ENCODE measurements at regions not wholly inside any gene's neighbourhood (a gene's known extent, or its start where the extent isn't known, plus 50 kb on each side); places are given as distances from the start of the nearest gene placed in this dataset.

DNA sequence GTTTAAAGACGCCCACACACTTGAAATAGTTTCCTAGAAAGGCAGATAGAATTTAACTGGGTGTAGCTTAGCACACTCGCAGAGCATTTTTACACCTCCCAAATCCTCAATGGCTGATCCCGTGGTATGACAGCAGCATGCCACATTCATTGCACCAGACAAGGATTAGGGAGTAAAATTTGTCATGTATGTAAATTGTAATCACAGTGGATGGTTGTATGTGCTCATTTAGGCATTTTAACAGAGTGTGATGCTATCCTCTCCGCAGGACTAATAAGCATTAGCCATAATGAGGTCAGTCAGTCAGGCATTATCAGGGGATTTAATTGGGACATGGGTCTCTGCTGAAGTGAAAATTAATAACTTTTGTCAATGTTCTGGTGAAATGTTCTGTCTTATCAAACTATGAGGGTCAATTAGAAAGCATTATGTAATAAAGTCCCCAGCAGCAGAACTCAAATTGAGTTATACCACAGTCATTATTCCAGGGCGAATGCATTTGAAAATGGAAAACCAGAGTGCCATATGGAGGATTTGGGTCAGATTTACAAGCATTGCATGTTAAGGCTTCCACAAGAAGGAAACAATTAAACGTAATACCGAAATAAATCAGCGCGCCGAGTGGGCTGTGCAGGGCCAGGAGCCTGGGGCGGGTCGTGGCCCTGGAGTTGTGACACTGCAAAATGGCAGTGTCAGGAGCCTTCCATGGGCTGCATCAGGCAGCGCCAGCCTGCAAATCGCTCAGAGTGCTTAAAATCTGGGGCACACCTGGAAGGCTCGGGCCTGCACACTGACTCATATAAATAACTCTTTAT lies 602.2 kb downstream of the BNC2 start:
- no peaks in the 10 kb centered on the region for H3K4me1 Mint-ChIP-seq (ENCODE audit: low read depth)
- DNase-seq (no peak), ATAC-seq (no peak)
- H3K36me3 Mint-ChIP-seq (ENCODE audit: insufficient read depth) = no peaks in the 10 kb centered on the region
- H3K9me3 Mint-ChIP-seq = peaks cover 4% of the 10 kb centered on the region
- no peak overlapping the region for H3K4me3 Mint-ChIP-seq
- no peaks in the 10 kb centered on the region for H3K27me3 Mint-ChIP-seq (ENCODE audit: low read depth)

- H3K36me3 Mint-ChIP-seq (ENCODE audit: insufficient read depth) = no peaks in the 10 kb centered on the region
- no peaks in the 10 kb centered on the region for H3K27me3 Mint-ChIP-seq (ENCODE audit: low read depth)
- no peak for ATAC-seq
- H3K9me3 Mint-ChIP-seq = no peaks in the 10 kb centered on the region
- H3K4me1 Mint-ChIP-seq (ENCODE audit: low read depth) = no peaks in the 10 kb centered on the region
- DNase-seq = no peak
- H3K4me3 Mint-ChIP-seq = no peak overlapping the region
Measured at GRCh38 chr9:16271967-16272366, 598.5 kb downstream of the BNC2 start.

- H3K36me3 Mint-ChIP-seq (ENCODE audit: insufficient read depth) = no peaks in the 10 kb centered on the region
- H3K27me3 Mint-ChIP-seq (ENCODE audit: low read depth) = no peaks in the 10 kb centered on the region
- ATAC-seq = no peak
- no peak for DNase-seq
- no peak overlapping the region for H3K4me3 Mint-ChIP-seq
- H3K9me3 Mint-ChIP-seq = no peaks in the 10 kb centered on the region
- no peaks in the 10 kb centered on the region for H3K4me1 Mint-ChIP-seq (ENCODE audit: low read depth)
Measured at GRCh38 chr9:16272776-16273175, 597.7 kb downstream of the BNC2 start.

DNA sequence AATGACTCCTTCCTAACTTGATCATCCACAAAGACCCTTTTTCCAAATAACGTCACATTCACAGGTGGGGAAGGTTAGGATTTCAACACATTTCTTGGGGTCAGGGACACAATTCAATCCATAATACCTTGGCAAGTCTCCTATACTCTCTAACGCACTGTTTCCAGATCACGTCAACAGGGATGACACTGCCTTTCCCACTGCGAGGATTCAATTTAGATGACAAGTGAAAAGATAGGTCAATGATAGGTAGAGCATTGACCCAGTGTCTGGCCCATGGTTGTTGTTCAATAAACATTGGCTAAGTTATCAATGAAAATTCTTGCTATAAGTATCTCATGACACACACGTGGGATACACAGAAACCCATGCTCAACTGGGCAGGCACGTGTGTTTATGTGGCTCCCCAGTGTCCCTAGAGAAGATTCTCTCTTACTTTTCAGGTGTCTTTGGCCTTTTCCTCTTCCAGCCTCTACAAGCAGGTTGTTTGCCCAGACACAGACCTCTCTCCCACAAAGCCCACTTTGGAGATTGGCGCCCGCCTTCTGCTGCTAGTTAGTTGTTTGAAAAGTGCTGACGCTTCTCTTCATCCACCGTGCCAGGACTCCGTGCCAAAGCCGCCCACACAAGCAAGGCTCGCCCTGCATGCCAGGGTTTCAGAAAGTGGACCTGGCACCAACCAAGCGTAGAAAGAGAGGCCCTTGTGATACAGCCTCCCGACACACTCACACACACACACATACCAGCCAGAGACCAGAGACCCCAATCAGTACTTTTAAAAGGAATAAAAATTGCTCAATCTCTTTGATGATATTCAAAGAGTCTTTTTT lies 594.5 kb downstream of the BNC2 start:
- DNase-seq = no peak
- H3K9me3 Mint-ChIP-seq = no peaks in the 10 kb centered on the region
- H3K4me3 Mint-ChIP-seq = no peak overlapping the region
- ATAC-seq = no peak
- H3K36me3 Mint-ChIP-seq (ENCODE audit: insufficient read depth) = no peaks in the 10 kb centered on the region
- H3K27me3 Mint-ChIP-seq (ENCODE audit: low read depth) = no peaks in the 10 kb centered on the region
- H3K4me1 Mint-ChIP-seq (ENCODE audit: low read depth) = no peaks in the 10 kb centered on the region

DNA sequence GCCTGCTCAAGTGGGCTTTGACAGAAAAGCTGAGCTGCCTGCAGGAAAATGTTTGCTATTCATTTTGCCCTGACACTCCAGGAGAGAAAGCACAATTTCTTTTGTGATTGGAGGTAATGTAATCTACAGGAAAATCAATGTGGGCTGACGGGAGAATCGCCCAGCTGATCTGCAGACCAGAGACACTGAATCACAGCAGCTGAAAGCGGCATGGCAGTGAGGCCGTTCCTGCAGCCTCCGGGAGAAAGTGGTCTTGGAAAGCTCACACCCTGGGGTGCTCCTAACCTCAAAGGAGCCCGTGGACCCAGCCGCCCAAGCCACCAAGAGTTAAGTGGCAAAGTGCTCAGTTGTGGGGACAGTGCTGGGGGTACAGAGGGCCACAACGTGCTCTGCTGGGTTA lies 593.6 kb downstream of the BNC2 start:
- Mint-ChIP-seq H3K4me1 (ENCODE audit: low read depth) (no peaks in the 10 kb centered on the region), H3K27me3 (ENCODE audit: low read depth) (no peaks in the 10 kb centered on the region), H3K9me3 (no peaks in the 10 kb centered on the region), H3K4me3 (no peak overlapping the region), H3K36me3 (ENCODE audit: insufficient read depth) (no peaks in the 10 kb centered on the region)
- ATAC-seq (no peak), DNase-seq (no peak)

DNA sequence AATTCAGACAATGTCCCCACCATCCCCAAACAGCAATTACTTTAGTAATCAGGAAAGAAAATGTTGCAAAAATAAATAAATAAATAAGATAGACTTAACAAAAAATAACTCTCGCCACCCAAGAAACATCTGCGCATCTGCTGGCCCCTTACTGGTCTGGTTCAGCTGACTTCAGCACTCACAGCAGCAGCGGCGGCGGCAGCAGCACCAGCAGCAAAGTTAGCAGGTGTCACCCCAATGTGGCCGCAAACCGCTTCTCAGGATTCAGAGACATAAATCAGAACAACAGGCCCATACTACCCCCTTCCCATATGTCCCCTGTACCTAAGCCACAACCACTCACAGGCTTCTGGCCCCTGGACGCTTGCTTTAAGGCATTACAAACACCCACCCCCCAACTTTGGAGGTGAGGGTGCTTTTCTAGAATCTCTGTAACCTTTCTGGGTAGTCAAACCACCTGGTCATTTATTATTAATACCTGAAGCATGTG lies 593.0 kb downstream of the BNC2 start:
- H3K36me3 Mint-ChIP-seq (ENCODE audit: insufficient read depth) = no peaks in the 10 kb centered on the region
- DNase-seq = no peak
- H3K4me3 Mint-ChIP-seq = no peak overlapping the region
- H3K27me3 Mint-ChIP-seq (ENCODE audit: low read depth) = no peaks in the 10 kb centered on the region
- no peaks in the 10 kb centered on the region for H3K4me1 Mint-ChIP-seq (ENCODE audit: low read depth)
- no peak for ATAC-seq
- no peaks in the 10 kb centered on the region for H3K9me3 Mint-ChIP-seq

DNA sequence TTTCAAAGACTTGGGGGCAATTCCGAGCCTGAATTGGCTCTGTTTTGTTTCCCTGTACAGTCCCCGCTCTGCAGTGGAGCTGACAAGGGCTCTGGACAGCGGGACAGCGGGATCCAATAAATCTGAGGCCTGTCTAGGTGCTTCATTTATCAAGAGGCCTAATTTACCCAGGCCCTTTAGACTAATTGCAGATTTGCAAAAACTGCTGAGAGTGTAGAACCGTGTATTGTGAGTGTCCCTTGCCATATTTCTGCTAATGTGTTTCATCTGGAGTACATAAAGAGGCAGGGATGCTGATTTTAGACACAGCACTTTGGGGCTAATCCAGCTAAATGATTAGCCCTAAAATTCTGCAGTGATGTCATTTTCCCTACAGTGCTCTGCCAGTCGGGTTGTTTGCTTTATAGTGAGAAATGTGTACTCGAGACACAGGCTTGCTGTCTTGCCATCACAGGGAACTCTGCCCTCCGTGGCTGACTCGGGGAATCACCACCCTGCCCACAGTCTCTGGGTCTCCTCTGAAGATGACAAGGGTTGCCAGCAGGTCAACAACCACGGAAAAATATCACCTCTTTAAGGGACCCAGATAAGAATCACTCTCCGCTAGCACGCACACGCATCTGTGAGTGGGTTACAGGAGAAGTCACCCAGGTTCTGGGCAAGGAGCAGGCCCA lies 592.0 kb downstream of the BNC2 start:
- no peaks in the 10 kb centered on the region for H3K27me3 Mint-ChIP-seq (ENCODE audit: low read depth)
- H3K36me3 Mint-ChIP-seq (ENCODE audit: insufficient read depth) = no peaks in the 10 kb centered on the region
- H3K4me3 Mint-ChIP-seq = no peak overlapping the region
- DNase-seq (no peak), ATAC-seq (no peak)
- H3K9me3 Mint-ChIP-seq = no peaks in the 10 kb centered on the region
- no peaks in the 10 kb centered on the region for H3K4me1 Mint-ChIP-seq (ENCODE audit: low read depth)

DNA sequence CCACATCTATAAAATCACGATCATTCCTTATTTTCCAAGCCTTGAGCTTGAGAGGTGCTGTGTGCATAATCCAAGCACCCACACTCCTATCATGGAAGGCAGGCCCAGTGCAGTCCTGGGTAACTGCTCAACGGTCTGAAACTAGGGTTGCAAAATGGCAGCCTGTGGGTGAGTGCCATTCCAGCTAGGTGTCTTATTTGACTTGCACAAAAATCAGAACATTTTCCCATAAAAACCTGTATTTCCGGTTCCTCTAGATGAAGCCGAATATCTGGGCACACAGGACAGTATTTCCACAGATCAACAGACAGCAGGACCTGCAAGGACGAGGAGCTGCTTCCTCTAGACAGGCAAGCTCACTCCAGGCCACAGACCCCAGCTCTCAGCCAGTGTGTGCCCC lies 588.8 kb downstream of the BNC2 start:
- H3K4me3 Mint-ChIP-seq = no peak overlapping the region
- no peak for ATAC-seq
- DNase-seq = no peak
- H3K4me1 Mint-ChIP-seq (ENCODE audit: low read depth) = no peaks in the 10 kb centered on the region
- H3K36me3 Mint-ChIP-seq (ENCODE audit: insufficient read depth) = no peaks in the 10 kb centered on the region
- no peaks in the 10 kb centered on the region for H3K27me3 Mint-ChIP-seq (ENCODE audit: low read depth)
- peaks cover 5% of the 10 kb centered on the region for H3K9me3 Mint-ChIP-seq

DNA sequence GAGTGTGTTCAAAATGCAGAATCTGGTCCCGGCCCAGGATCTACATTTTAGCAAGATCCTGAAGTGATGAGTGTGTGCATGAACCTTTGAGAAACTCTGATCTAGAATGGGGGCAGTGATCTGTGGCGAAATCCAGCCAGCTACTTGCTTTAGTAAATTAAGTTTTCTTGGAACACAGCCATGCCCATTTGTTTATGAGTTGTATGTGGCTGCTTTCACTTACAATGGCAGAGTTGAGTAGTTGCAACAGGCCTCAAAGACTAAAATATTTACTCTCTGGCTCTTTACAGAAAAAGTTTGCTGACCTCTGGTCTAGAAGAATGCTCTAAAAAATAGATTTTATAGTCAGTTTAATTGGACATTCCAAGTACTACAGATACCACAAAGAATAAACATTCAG lies 588.3 kb downstream of the BNC2 start:
- no peaks in the 10 kb centered on the region for H3K4me1 Mint-ChIP-seq (ENCODE audit: low read depth)
- H3K27me3 Mint-ChIP-seq (ENCODE audit: low read depth) = no peaks in the 10 kb centered on the region
- no peak for DNase-seq
- no peak overlapping the region for H3K4me3 Mint-ChIP-seq
- no peaks in the 10 kb centered on the region for H3K36me3 Mint-ChIP-seq (ENCODE audit: insufficient read depth)
- ATAC-seq = no peak
- H3K9me3 Mint-ChIP-seq = peaks cover 5% of the 10 kb centered on the region

- Mint-ChIP-seq H3K4me1 (ENCODE audit: low read depth) (no peaks in the 10 kb centered on the region), H3K4me3 (no peak overlapping the region), H3K36me3 (ENCODE audit: insufficient read depth) (no peaks in the 10 kb centered on the region), H3K27me3 (ENCODE audit: low read depth) (no peaks in the 10 kb centered on the region), H3K9me3 (peaks cover 5% of the 10 kb centered on the region)
- DNase-seq = no peak
- no peak for ATAC-seq
Measured at GRCh38 chr9:16282718-16283117, 587.8 kb downstream of the BNC2 start.

DNA sequence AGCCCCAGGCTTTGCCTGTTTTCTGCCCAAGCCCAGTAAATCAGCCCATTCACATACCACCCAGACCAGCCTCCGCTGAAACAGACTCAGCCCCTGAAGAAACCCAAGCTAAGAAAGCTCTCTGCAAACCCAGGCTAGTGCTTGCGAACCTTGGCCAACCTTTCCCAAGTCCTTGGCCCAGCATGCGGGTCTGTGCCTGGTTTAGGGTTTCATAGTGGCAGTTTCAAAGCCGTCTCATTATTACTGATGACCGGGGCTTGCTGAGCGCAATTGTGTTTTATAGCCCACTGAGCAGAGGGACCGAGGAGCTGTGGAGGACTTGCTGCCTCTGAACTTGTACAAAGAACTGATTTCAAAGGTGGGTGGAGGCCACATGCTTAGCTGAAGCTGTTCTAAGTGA lies 584.3 kb downstream of the BNC2 start:
- ATAC-seq = no peak
- Mint-ChIP-seq H3K4me1 (ENCODE audit: low read depth) (no peaks in the 10 kb centered on the region), H3K27me3 (ENCODE audit: low read depth) (peaks cover 2% of the 10 kb centered on the region), H3K9me3 (peaks cover 5% of the 10 kb centered on the region), H3K36me3 (ENCODE audit: insufficient read depth) (no peaks in the 10 kb centered on the region), H3K4me3 (no peak overlapping the region)
- DNase-seq = no peak

- H3K27me3 Mint-ChIP-seq (ENCODE audit: low read depth) = peaks cover 2% of the 10 kb centered on the region
- H3K9me3 Mint-ChIP-seq = peaks cover 11% of the 10 kb centered on the region
- H3K4me3 Mint-ChIP-seq = no peak overlapping the region
- DNase-seq (no peak), ATAC-seq (no peak)
- no peaks in the 10 kb centered on the region for H3K36me3 Mint-ChIP-seq (ENCODE audit: insufficient read depth)
- H3K4me1 Mint-ChIP-seq (ENCODE audit: low read depth) = no peaks in the 10 kb centered on the region
Measured at GRCh38 chr9:16289639-16290038, 580.8 kb downstream of the BNC2 start.

GRCh38 chr9:16290169-16290568 lies 580.3 kb downstream of the BNC2 start:
- Mint-ChIP-seq H3K4me1 (ENCODE audit: low read depth) (no peaks in the 10 kb centered on the region), H3K27me3 (ENCODE audit: low read depth) (peaks cover 2% of the 10 kb centered on the region), H3K9me3 (peaks cover 11% of the 10 kb centered on the region), H3K4me3 (no peak overlapping the region), H3K36me3 (ENCODE audit: insufficient read depth) (no peaks in the 10 kb centered on the region)
- ATAC-seq (no peak), DNase-seq (no peak)

DNA sequence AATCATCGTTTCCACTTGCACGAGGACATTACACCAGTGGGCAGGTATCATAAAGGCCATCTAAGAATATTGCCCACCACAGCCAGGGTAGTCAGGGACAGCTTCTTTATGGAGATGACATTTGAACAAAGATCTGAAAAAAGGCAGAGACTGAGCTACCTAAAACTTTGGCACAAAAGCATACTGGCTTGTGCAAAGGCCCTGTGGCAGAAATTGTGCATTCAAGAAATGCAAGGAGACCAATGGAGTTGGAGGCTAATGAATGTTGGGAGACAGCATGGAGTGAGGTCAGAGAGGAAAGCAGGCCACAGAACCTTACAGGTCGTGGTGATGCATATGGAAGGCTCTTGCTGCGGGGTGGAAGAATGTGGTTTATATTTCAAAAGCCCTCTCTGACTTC lies 578.5 kb downstream of the BNC2 start:
- ATAC-seq = no peak
- DNase-seq = no peak
- Mint-ChIP-seq H3K27me3 (ENCODE audit: low read depth) (peaks cover 2% of the 10 kb centered on the region), H3K9me3 (peaks cover 6% of the 10 kb centered on the region), H3K4me3 (no peak overlapping the region), H3K36me3 (ENCODE audit: insufficient read depth) (no peaks in the 10 kb centered on the region), H3K4me1 (ENCODE audit: low read depth) (no peaks in the 10 kb centered on the region)

Data from activated T-cell treated with anti-CD3 and anti-CD28 coated beads, Interleukin-2, amount 50 U/mL, for 4 hours (primary cell).